ENCODE measurements at regions not wholly inside any gene's neighbourhood (a gene's known extent, or its start where the extent isn't known, plus 50 kb on each side); places are given as distances from the start of the nearest gene placed in this dataset.

DNA sequence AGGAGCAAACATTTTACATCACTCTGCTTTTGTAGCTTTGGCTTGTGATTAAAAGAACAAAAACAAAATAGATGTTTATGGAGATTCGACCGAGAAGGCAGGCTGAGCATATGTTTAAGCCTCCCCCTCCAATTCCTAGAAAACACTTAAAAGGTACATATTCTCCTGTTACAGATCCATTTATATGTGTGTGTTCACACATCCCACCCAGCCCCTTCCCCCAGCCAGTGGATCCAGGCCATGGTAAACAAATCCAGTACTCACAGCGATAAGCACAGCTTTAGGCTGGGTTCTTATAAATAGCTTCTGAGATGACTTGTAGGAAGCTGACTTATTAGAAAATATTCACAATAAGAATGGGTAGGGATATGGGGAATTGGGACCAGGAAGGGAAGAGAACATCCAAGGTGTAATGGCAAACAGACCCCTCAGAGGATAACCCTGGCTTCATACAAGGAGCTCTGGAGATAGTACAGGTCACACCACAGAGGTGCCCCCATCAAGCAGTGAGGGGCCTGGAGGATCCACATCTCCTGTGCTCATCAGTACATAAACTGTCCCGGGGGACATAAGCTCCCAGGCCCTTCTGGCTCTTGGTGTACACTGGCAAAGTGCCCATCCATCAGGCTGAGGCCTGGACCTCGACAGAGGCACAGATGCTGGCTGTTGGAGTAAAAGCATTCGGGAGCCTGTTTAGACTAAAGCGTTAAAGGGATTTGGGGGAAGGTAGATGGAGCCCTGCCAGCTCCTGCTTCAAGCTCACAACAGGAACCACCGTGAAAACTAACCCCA, 70.0 kb upstream of the UBE2E1 start:
- TF ChIP-seq POLR2A (IDR thresholded peaks at IDR 0.05), result no peak
- TF ChIP-seq, protein P1, sequence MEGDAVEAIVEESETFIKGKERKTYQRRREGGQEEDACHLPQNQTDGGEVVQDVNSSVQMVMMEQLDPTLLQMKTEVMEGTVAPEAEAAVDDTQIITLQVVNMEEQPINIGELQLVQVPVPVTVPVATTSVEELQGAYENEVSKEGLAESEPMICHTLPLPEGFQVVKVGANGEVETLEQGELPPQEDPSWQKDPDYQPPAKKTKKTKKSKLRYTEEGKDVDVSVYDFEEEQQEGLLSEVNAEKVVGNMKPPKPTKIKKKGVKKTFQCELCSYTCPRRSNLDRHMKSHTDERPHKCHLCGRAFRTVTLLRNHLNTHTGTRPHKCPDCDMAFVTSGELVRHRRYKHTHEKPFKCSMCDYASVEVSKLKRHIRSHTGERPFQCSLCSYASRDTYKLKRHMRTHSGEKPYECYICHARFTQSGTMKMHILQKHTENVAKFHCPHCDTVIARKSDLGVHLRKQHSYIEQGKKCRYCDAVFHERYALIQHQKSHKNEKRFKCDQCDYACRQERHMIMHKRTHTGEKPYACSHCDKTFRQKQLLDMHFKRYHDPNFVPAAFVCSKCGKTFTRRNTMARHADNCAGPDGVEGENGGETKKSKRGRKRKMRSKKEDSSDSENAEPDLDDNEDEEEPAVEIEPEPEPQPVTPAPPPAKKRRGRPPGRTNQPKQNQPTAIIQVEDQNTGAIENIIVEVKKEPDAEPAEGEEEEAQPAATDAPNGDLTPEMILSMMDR (IDR thresholded peaks at IDR 0.05), result no peak
